Right cardiac atrium (tissue), 5 donors: ENCODE measurements at regions not wholly inside any gene's neighbourhood (a gene's known extent, or its start where the extent isn't known, plus 50 kb on each side); places are given as distances from the start of the nearest gene placed in this dataset.

Experiments
- ATAC-seq, 2 donors: fragments of 200-7000 bp; cut with Tn5 transposase; one replicate each; pipeline versions ENCODE4 v1.8.0 to v1.9.1; 2020; ENCODE audit warnings: moderate library complexity in 2 of 2, mild to moderate bottlenecking in 1 of 2
- DNase-seq, 3 donors: peaks; one replicate each; pipeline ENCODE4 v3.0.0-alpha.2; 2020
- H3K27ac ChIP-seq: one replicate; pipeline ENCODE4 v1.5.1; 2013; ENCODE audit warnings: mild to moderate bottlenecking, low read length, control low read depth, moderate library complexity
- H3K27me3 ChIP-seq: one replicate; pipeline ENCODE4 v1.6.1; 2013; ENCODE audit not compliant: control insufficient read depth, insufficient read depth
- H3K4me1 ChIP-seq: one replicate; pipeline ENCODE4 v1.6.1; 2013; ENCODE audit warnings: low read length; ENCODE audit not compliant: control insufficient read depth, insufficient read depth
- H3K4me3 ChIP-seq: one replicate; pipeline ENCODE4 v1.5.1; 2013; ENCODE audit warnings: low read length, control low read depth
- H3K9me3 ChIP-seq: one replicate; pipeline ENCODE4 v1.6.1; 2013; ENCODE audit warnings: low read length; ENCODE audit not compliant: control insufficient read depth
- WGBS: extraction: QIAGEN DNeasy Blood & Tissue Kit; methylation state at CpG from one replicate; pipeline ENCODE4 v1.1.7; 2013; 5-methylcytosine and 5-hydroxymethylcytosine counted together
- intact Hi-C, 4 donors: fragments of 100-400 bp; cut with DNase I; formaldehyde crosslinking; loops; one replicate each; pipeline versions ENCODE4 v1.11.0 to v1.14.0; 2022 to 2023
- donor health status: healthy with polysubstance abuse.
- donor health status: DM: no; HTN: yes; CAD: no.
- donor health status: DM: no; HTN: no; CAD: no.
- donor health status: DM: no; HTN: yes; CAD: no; lungs with severe emphysema.
- donor health status: DM: yes; HTN: yes; CAD: no.

GRCh38 chr15:37360724-37361123, 260.4 kb upstream of the MEIS2 start:
- DNase-seq (no peak), ATAC-seq (no peak)
- H3K9me3 ChIP-seq, result no peaks in the 10 kb centered on the region
- no peaks in the 10 kb centered on the region for H3K27me3 ChIP-seq
- no peak overlapping the region for H3K27ac ChIP-seq
- intact Hi-C loops, result no loop called here
- WGBS, result 74% methylated on average over 1 of the region's 1 CpG
- no peak overlapping the region for H3K4me3 ChIP-seq
- H3K4me1 ChIP-seq, result no peaks in the 10 kb centered on the region

DNA sequence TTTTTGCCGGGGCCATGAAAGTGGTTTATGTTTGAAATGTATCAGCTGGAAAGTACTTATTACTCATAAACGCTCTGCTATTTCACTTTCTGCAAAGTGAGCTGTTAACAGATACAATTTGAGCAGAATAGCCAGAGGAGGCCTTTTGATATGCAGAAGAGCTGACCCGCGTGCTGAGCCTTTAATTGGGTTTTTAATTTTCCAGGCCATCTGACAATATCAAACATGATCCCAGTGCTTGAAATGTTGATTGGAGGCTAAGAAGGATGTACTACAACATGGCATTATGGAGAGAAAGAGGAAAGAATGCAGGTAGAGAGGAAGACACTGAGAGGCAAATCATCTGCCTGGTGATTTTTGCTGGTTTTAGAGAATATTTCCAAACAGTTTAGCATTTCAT, 261.3 kb upstream of the MEIS2 start:
- DNase-seq (no peak), ATAC-seq (no peak)
- H3K9me3 ChIP-seq, result no peaks in the 10 kb centered on the region
- 58% methylated on average over 4 of the region's 4 CpGs for WGBS
- H3K27me3 ChIP-seq, result no peaks in the 10 kb centered on the region
- intact Hi-C loops, result no loop called here
- no peak overlapping the region for H3K27ac ChIP-seq
- H3K4me1 ChIP-seq, result no peaks in the 10 kb centered on the region
- no peak overlapping the region for H3K4me3 ChIP-seq

DNA sequence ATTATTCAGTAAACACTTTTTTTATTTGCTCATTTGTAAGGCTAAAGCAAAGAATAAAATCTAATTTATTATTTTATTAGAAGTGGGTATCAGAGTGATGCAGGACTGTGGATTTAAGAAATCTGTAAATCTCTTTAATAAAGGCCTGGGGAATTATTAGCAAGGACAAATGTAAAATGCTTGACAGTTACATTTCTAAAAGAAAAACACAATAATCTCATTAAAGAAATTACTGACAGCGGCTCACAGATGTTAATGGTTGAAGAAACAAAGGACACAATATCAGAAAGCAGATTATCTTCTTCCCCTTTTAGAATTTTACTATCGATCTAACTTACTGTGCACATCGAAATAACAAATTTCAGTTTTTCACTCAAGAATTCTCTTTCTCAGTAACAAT, 262.1 kb upstream of the MEIS2 start:
- WGBS, result 80% methylated on average over 3 of the region's 3 CpGs
- H3K27me3 ChIP-seq, result no peaks in the 10 kb centered on the region
- ATAC-seq, result no peak
- H3K9me3 ChIP-seq, result no peaks in the 10 kb centered on the region
- H3K27ac ChIP-seq, result no peak overlapping the region
- intact Hi-C loops, result no loop called here
- DNase-seq, result no peak
- no peaks in the 10 kb centered on the region for H3K4me1 ChIP-seq
- H3K4me3 ChIP-seq, result no peak overlapping the region

DNA sequence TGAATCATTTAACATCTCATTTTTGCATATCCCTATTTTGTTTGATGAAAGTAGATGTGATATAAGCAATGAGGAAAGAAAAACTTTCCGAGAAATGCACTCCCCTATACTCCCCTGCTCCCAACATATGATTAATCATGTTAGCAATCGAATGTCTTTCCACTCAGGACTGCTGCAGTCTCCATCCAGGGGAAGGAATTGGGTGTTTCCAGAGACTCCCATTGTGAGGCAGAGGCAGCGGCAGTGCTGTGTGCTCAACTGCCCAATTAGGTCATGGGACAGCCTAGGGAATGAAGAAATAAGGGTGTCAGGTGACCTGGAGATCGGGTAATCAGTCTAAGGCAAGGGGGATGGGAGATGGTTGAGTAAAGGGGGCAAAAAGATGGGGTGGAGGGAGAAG, 268.6 kb upstream of the MEIS2 start:
- ATAC-seq, result no peak
- Histone ChIP-seq H3K27me3 (no peaks in the 10 kb centered on the region), H3K4me1 (no peaks in the 10 kb centered on the region), H3K27ac (no peak overlapping the region), H3K9me3 (no peaks in the 10 kb centered on the region), H3K4me3 (no peak overlapping the region)
- WGBS, result 72% methylated on average over 4 of the region's 4 CpGs
- DNase-seq, result no peak
- intact Hi-C loops, result no loop called here

DNA sequence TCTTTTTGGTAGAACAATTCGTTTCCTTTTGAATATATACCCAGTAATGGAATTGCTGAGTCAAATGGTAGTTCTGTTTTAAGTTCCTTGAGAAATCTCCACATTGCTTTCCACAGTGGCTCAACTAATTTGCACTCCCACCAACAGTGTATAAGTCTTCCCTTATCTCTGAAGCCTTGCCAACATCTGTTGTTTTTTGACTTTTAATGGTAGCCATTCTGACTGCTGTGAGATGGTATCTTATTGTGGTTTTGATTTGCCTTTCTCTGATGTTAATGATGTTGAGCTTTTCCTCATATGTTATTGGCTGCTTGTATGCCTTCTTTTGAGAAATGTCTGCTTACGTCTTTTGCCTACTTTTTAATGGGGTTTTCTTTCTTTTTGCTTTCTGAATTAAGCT, 270.6 kb upstream of the MEIS2 start:
- DNase-seq (no peak), ATAC-seq (no peak)
- Histone ChIP-seq H3K27me3 (no peaks in the 10 kb centered on the region), H3K9me3 (no peaks in the 10 kb centered on the region), H3K27ac (no peak overlapping the region), H3K4me3 (no peak overlapping the region), H3K4me1 (no peaks in the 10 kb centered on the region)
- intact Hi-C loops, result no loop called here
- WGBS, result 63% methylated on average over 2 of the region's 2 CpGs

DNA sequence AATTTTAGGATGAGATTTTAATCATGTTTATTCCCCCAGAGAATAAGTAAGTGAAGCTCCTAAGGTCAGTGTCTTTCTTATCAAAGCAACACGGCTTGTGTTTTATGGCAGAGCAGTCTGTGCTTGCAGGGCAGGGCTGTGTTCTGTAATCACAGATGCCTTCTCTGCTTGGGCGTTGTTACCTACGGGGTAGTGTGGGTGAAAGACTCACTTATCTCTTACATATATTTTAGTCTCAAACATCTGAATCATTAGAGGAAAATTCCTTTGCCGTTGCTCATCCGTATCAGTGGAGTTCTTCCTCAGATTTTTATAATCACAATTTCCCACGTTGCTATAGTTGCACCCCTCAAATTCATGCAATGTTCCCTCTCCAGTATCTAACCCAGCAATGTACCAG, 271.7 kb upstream of the MEIS2 start:
- no peaks in the 10 kb centered on the region for H3K9me3 ChIP-seq
- intact Hi-C loops, result no loop called here
- no peaks in the 10 kb centered on the region for H3K4me1 ChIP-seq
- no peak for DNase-seq
- no peak for ATAC-seq
- no peak overlapping the region for H3K4me3 ChIP-seq
- no peaks in the 10 kb centered on the region for H3K27me3 ChIP-seq
- 30% methylated on average over 6 of the region's 6 CpGs for WGBS
- no peak overlapping the region for H3K27ac ChIP-seq

DNA sequence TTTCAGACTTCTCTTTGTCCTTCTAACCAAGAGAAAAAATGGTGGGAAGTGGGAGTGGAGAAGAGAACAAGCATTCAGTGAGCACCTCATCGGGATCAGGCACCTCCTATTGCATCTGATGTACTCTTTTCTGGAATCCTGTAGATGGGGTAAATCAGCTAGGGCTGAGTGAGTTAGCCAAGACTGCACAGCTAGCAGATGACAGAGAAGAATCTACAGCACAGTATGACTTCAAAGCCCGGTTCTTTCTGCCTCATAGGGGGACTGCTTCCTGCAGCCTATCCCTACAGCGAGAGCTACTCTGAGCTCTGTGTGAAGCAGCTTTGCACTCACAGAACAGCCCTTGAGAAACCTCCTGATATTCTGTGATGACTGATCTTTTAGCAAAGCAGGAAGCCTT, 275.2 kb upstream of the MEIS2 start:
- Histone ChIP-seq H3K27ac (no peak overlapping the region), H3K4me3 (no peak overlapping the region), H3K9me3 (no peaks in the 10 kb centered on the region), H3K4me1 (no peaks in the 10 kb centered on the region), H3K27me3 (no peaks in the 10 kb centered on the region)
- ATAC-seq, result no peak
- intact Hi-C loops, result no loop called here
- DNase-seq, result no peak
- WGBS, result 35% methylated on average over 3 of the region's 3 CpGs

- no peak for ATAC-seq
- Histone ChIP-seq H3K9me3 (no peaks in the 10 kb centered on the region), H3K4me1 (no peaks in the 10 kb centered on the region), H3K27me3 (no peaks in the 10 kb centered on the region), H3K4me3 (no peak overlapping the region), H3K27ac (no peak overlapping the region)
- 80% methylated on average over 2 of the region's 2 CpGs for WGBS
- no peak for DNase-seq
- intact Hi-C loops, result no loop called here
Observed at GRCh38 chr15:37377428-37377827, 277.1 kb upstream of the MEIS2 start.

- no peaks in the 10 kb centered on the region for H3K4me1 ChIP-seq
- ATAC-seq (no peak), DNase-seq (no peak)
- no peak overlapping the region for H3K4me3 ChIP-seq
- WGBS, result 27% methylated on average over 3 of the region's 3 CpGs
- intact Hi-C loops, result no loop called here
- no peaks in the 10 kb centered on the region for H3K27me3 ChIP-seq
- no peak overlapping the region for H3K27ac ChIP-seq
- H3K9me3 ChIP-seq, result peaks cover 2% of the 10 kb centered on the region
Observed at GRCh38 chr15:37394402-37395099, 294.2 kb upstream of the MEIS2 start.

GRCh38 chr15:37395100-37395468, 294.7 kb upstream of the MEIS2 start:
- DNase-seq, result no peak
- Histone ChIP-seq H3K4me1 (no peaks in the 10 kb centered on the region), H3K4me3 (no peak overlapping the region), H3K9me3 (no peaks in the 10 kb centered on the region), H3K27me3 (no peaks in the 10 kb centered on the region), H3K27ac (no peak overlapping the region)
- no peak for ATAC-seq
- intact Hi-C loops, result no loop called here
- WGBS, result 80% methylated on average over 3 of the region's 3 CpGs

GRCh38 chr15:37397266-37398022, 297.1 kb upstream of the MEIS2 start:
- no peaks in the 10 kb centered on the region for H3K9me3 ChIP-seq
- H3K27me3 ChIP-seq, result no peaks in the 10 kb centered on the region
- H3K4me3 ChIP-seq, result no peak overlapping the region
- intact Hi-C loops, result no loop called here
- H3K4me1 ChIP-seq, result no peaks in the 10 kb centered on the region
- ATAC-seq (no peak), DNase-seq (no peak)
- no peak overlapping the region for H3K27ac ChIP-seq
- 68% methylated on average over 3 of the region's 3 CpGs for WGBS
